NCI-H1048 (cell line): ENCODE measurements at regions not wholly inside any gene's neighbourhood (a gene's known extent, or its start where the extent isn't known, plus 50 kb on each side); places are given as distances from the start of the nearest gene placed in this dataset.

Source experiments
- DNase-seq: peaks from one replicate; lab custom pipeline; 2025; lab: John Stamatoyannopoulos, UW

- no peak for DNase-seq
Observed at GRCh38 chr5:136811086-136811485, 445.7 kb upstream of the TRPC7 start.

GRCh38 chr5:136810261-136810801 is 445.0 kb upstream of the TRPC7 start:
- DNase-seq: no peak

GRCh38 chr5:136809382-136809781 is 444.0 kb upstream of the TRPC7 start:
- no peak for DNase-seq

- DNase-seq: no peak
Observed at GRCh38 chr5:136808756-136809155, 443.4 kb upstream of the TRPC7 start.

- no peak for DNase-seq
Observed at GRCh38 chr5:136805466-136805865, 440.1 kb upstream of the TRPC7 start.

- DNase-seq: no peak
Observed at GRCh38 chr5:136802383-136802782, 437.0 kb upstream of the TRPC7 start.

- DNase-seq: no peak
Observed at GRCh38 chr5:136799806-136800372, 434.5 kb upstream of the TRPC7 start.

GRCh38 chr5:136793300-136793699 is 428.0 kb upstream of the TRPC7 start:
- DNase-seq: no peak

- DNase-seq: no peak
Observed at GRCh38 chr5:136781464-136781863, 416.1 kb upstream of the TRPC7 start.

- DNase-seq: no peak
Observed at GRCh38 chr5:136780518-136780917, 415.2 kb upstream of the TRPC7 start.

- no peak for DNase-seq
Observed at GRCh38 chr5:136776022-136776927, 410.9 kb upstream of the TRPC7 start.

GRCh38 chr5:136772491-136772890 is 407.1 kb upstream of the TRPC7 start:
- DNase-seq: no peak

GRCh38 chr5:136769900-136770684 is 404.7 kb upstream of the TRPC7 start:
- DNase-seq: peak; percentile 46

GRCh38 chr5:136769093-136769492 is 403.7 kb upstream of the TRPC7 start:
- DNase-seq: no peak

- no peak for DNase-seq
Observed at GRCh38 chr5:136768457-136768856, 403.1 kb upstream of the TRPC7 start.

GRCh38 chr5:136766456-136766855 is 401.1 kb upstream of the TRPC7 start:
- DNase-seq: no peak

- no peak for DNase-seq
Observed at GRCh38 chr5:136764601-136765000, 399.3 kb upstream of the TRPC7 start.

- DNase-seq: no peak
Observed at GRCh38 chr5:136763548-136763947, 398.2 kb upstream of the TRPC7 start.

GRCh38 chr5:136754216-136754615 is 388.9 kb upstream of the TRPC7 start:
- DNase-seq: no peak

GRCh38 chr5:136750224-136750862 is 385.0 kb upstream of the TRPC7 start:
- no peak for DNase-seq

- DNase-seq: no peak
Observed at GRCh38 chr5:136749016-136749415, 383.7 kb upstream of the TRPC7 start.

- DNase-seq: no peak
Observed at GRCh38 chr5:136743052-136743451, 377.7 kb upstream of the TRPC7 start.
